Neural cell (in vitro differentiated cells): ENCODE measurements at regions not wholly inside any gene's neighbourhood (a gene's known extent, or its start where the extent isn't known, plus 50 kb on each side); places are given as distances from the start of the nearest gene placed in this dataset.

ENCODE experiments used
- H2AFZ ChIP-seq: fragments of 200-600, 300-800 bp; sonication (generic), shearing (Covaris generic); 2 replicates; pipeline ENCODE4 v1.6.0; 2014; ENCODE audit warnings: low read depth, mild to moderate bottlenecking, antibody characterized with exemption, low read length, moderate library complexity
- H3F3A ChIP-seq: fragments of 200-600 bp; shearing (Covaris generic); 2 replicates; pipeline ENCODE4 v1.6.1; 2016; ENCODE audit warnings: mild to moderate bottlenecking, moderate library complexity, mixed read lengths, antibody characterized with exemption, low read length; ENCODE audit not compliant: insufficient read depth, poor library complexity, severe bottlenecking
- H3K27ac ChIP-seq: fragments of 200-600, 300-800 bp; sonication (generic), shearing (Covaris generic); 2 replicates; pipeline ENCODE4 v1.5.1; 2014; ENCODE audit warnings: mild to moderate bottlenecking, low read length, moderate library complexity
- H3K27me3 ChIP-seq: fragments of 300-800, 200-600 bp; sonication (generic), shearing (Covaris generic); 2 replicates; pipeline ENCODE4 v1.6.0; 2014; ENCODE audit warnings: mild to moderate bottlenecking, low read depth, low read length, moderate library complexity; ENCODE audit not compliant: insufficient read depth
- H3K36me3 ChIP-seq: fragments of 300-800, 200-600 bp; sonication (generic), shearing (Covaris generic); 2 replicates; pipeline ENCODE4 v1.5.1; 2014; ENCODE audit warnings: mild to moderate bottlenecking, antibody characterized with exemption, low read length, moderate library complexity; ENCODE audit not compliant: insufficient read depth
- H3K4me2 ChIP-seq: fragments of 300-800, 200-600 bp; sonication (generic), shearing (Covaris generic); 2 replicates; pipeline ENCODE4 v1.6.0; 2014; ENCODE audit warnings: mild to moderate bottlenecking, low read length
- H3K4me3 ChIP-seq: fragments of 300-800, 200-600 bp; sonication (generic), shearing (Covaris generic); 2 replicates; pipeline ENCODE4 v1.5.1; 2014; ENCODE audit warnings: mild to moderate bottlenecking, low read length, moderate library complexity
- H3K79me2 ChIP-seq: fragments of 200-600 bp; shearing (Covaris generic); replicated peaks from 2 replicates; pipeline ENCODE4 v1.6.0; 2014; ENCODE audit warnings: mild to moderate bottlenecking, low read length, moderate library complexity; ENCODE audit not compliant: insufficient read depth
- H3K9ac ChIP-seq: fragments of 300-800, 200-600 bp; sonication (generic), shearing (Covaris generic); 2 replicates; pipeline ENCODE4 v1.6.1; 2016; ENCODE audit warnings: mild to moderate bottlenecking, low read length, mixed read lengths
- H3K9me2 ChIP-seq: fragments of 200-600 bp; shearing (Covaris generic); 2 replicates; pipeline ENCODE4 v1.6.1; 2016; ENCODE audit warnings: mild to moderate bottlenecking, low read length, mixed read lengths; ENCODE audit not compliant: insufficient read depth
- H3K9me3 ChIP-seq: fragments of 200-600, 300-800 bp; sonication (generic), shearing (Covaris generic); 2 replicates; pipeline ENCODE4 v1.6.1; 2016; ENCODE audit warnings: mild to moderate bottlenecking, mixed run types, low read length, moderate library complexity, mixed read lengths
- H4K20me1 ChIP-seq: fragments of 200-600 bp; shearing (Covaris generic); 2 replicates; pipeline ENCODE4 v1.6.1; 2016; ENCODE audit warnings: mild to moderate bottlenecking, mixed run types; ENCODE audit not compliant: insufficient read depth
- EP300 ChIP-seq: fragments of 450-650 bp; conservative IDR thresholded peaks from 2 replicates; pipeline ENCODE4 v1.6.1; 2014; ENCODE audit warnings: antibody characterized with exemption, mild to moderate bottlenecking, moderate library complexity; ENCODE audit not compliant: poor library complexity, severe bottlenecking
- EZH2 ChIP-seq: fragments of 200-600, 300-800 bp; shearing (Covaris generic), sonication (generic); IDR thresholded peaks from 2 replicates; pipeline ENCODE4 v1.6.1; 2014; ENCODE audit warnings: antibody characterized with exemption, low read length, borderline replicate concordance, mild to moderate bottlenecking; ENCODE audit not compliant: insufficient read depth, poor library complexity, severe bottlenecking
- MXI1 ChIP-seq: fragments of 450-650 bp; conservative IDR thresholded peaks from 2 replicates; pipeline ENCODE4 v1.6.1; 2014; ENCODE audit warnings: antibody characterized with exemption, mild to moderate bottlenecking; ENCODE audit not compliant: poor library complexity, severe bottlenecking
- POLR2AphosphoS5 ChIP-seq: IDR thresholded peaks from 2 replicates; pipeline ENCODE4 v1.6.1; 2012
- RAD21 ChIP-seq: fragments of 450-650 bp; conservative IDR thresholded peaks from 2 replicates; pipeline ENCODE4 v1.6.1; 2014; ENCODE audit warnings: antibody characterized with exemption, mild to moderate bottlenecking, moderate library complexity
- SMC3 ChIP-seq: fragments of 450-650 bp; conservative IDR thresholded peaks from 2 replicates; pipeline ENCODE4 v1.6.1; 2014; ENCODE audit warnings: antibody characterized with exemption, mild to moderate bottlenecking, moderate library complexity; ENCODE audit not compliant: poor library complexity
- TAF1 ChIP-seq: IDR thresholded peaks from 2 replicates; pipeline ENCODE4 v1.6.1; 2012; ENCODE audit warnings: low read depth
- TF ChIP-seq, protein P1 (sequence below): IDR thresholded peaks from 2 replicates; pipeline ENCODE4 v1.6.1; 2012; ENCODE audit warnings: borderline replicate concordance
- TF ChIP-seq, protein P2 (sequence below): fragments of 450-650 bp; IDR thresholded peaks from 2 replicates; pipeline ENCODE4 v1.5.1; 2014; ENCODE audit warnings: antibody characterized with exemption, mild to moderate bottlenecking, moderate library complexity; ENCODE audit not compliant: poor library complexity, severe bottlenecking

DNA sequence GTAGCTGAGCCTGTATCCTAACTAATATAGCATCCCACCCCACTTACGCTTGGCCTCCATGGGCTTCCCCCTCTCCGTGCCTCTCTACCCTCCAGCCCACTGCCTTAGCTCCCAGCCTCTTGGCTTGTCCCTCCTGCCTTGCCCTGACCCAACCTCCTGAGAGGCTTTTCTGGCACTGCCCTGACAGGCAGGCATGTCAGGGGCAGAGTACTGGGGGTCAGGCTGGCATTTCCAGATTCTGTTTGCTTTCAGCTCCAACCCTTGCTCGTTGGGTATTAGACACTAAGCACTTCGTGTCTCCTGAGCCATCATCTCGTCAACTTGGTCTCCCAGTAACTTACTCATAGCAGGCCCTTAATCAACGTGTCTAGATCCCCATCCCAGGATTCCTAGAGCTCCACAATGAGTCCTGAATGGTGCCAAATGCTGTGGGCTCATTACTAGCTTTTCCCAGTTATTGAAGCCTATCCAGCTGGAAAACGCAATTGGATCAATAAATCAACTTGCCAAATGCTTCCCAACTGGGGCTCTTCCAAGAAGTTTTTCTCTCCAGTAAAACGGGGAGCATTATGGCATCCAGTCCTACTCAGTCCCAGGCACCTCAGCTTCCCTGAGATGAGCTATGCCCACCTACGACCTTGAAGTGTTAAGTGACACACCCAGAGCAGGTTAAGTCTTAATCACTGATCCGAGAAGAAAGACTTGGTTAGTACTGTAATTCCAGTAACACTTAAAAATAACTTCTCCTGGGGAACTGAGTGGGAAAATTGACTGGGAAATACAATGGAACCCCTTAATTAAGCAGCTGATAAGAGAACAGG lies 78.5 kb upstream of the DLG1 start:
- no peaks in the 10 kb centered on the region for H4K20me1 ChIP-seq
- no peak overlapping the region for H2AFZ ChIP-seq
- no peak overlapping the region for H3K4me2 ChIP-seq
- H3K9ac ChIP-seq, result no peak overlapping the region
- H3K9me2 ChIP-seq, result no peaks in the 10 kb centered on the region
- no peaks in the 10 kb centered on the region for H3K79me2 ChIP-seq
- H3K9me3 ChIP-seq, result no peaks in the 10 kb centered on the region
- H3K4me3 ChIP-seq, result no peak overlapping the region
- no peaks in the 10 kb centered on the region for H3K36me3 ChIP-seq
- TF ChIP-seq EP300 (no peak), RAD21 (no peak), MXI1 (no peak), EZH2 (no peak), POLR2AphosphoS5 (no peak), SMC3 (no peak), TAF1 (no peak)
- TF ChIP-seq, protein P1, sequence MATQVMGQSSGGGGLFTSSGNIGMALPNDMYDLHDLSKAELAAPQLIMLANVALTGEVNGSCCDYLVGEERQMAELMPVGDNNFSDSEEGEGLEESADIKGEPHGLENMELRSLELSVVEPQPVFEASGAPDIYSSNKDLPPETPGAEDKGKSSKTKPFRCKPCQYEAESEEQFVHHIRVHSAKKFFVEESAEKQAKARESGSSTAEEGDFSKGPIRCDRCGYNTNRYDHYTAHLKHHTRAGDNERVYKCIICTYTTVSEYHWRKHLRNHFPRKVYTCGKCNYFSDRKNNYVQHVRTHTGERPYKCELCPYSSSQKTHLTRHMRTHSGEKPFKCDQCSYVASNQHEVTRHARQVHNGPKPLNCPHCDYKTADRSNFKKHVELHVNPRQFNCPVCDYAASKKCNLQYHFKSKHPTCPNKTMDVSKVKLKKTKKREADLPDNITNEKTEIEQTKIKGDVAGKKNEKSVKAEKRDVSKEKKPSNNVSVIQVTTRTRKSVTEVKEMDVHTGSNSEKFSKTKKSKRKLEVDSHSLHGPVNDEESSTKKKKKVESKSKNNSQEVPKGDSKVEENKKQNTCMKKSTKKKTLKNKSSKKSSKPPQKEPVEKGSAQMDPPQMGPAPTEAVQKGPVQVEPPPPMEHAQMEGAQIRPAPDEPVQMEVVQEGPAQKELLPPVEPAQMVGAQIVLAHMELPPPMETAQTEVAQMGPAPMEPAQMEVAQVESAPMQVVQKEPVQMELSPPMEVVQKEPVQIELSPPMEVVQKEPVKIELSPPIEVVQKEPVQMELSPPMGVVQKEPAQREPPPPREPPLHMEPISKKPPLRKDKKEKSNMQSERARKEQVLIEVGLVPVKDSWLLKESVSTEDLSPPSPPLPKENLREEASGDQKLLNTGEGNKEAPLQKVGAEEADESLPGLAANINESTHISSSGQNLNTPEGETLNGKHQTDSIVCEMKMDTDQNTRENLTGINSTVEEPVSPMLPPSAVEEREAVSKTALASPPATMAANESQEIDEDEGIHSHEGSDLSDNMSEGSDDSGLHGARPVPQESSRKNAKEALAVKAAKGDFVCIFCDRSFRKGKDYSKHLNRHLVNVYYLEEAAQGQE, result no peak
- TF ChIP-seq, protein P2, sequence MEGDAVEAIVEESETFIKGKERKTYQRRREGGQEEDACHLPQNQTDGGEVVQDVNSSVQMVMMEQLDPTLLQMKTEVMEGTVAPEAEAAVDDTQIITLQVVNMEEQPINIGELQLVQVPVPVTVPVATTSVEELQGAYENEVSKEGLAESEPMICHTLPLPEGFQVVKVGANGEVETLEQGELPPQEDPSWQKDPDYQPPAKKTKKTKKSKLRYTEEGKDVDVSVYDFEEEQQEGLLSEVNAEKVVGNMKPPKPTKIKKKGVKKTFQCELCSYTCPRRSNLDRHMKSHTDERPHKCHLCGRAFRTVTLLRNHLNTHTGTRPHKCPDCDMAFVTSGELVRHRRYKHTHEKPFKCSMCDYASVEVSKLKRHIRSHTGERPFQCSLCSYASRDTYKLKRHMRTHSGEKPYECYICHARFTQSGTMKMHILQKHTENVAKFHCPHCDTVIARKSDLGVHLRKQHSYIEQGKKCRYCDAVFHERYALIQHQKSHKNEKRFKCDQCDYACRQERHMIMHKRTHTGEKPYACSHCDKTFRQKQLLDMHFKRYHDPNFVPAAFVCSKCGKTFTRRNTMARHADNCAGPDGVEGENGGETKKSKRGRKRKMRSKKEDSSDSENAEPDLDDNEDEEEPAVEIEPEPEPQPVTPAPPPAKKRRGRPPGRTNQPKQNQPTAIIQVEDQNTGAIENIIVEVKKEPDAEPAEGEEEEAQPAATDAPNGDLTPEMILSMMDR, result no peak
- no peak overlapping the region for H3K27ac ChIP-seq
- H3K27me3 ChIP-seq, result no peaks in the 10 kb centered on the region
- no peaks in the 10 kb centered on the region for H3F3A ChIP-seq

DNA sequence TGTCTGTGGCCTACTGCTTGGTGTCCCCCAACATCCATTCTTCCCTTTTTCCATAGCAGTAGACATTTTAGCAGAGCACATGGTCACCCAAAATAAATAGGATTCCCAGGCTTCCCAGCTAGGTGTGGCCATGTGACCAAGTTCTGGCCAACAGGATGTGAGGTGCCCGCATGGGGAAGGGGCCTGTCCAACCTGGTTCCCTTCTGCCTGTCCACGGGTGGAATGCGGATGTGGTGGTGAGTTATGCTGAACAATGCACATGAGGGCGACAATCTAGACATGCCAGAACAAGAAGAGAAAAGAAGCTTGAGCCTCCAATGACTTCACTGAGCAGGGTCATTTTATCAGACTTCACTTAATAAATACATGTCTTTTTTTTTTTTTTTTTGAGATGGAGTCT lies 77.6 kb upstream of the DLG1 start:
- Histone ChIP-seq H3K79me2 (no peaks in the 10 kb centered on the region), H3K4me2 (no peak overlapping the region), H2AFZ (no peak overlapping the region), H3K9me2 (no peaks in the 10 kb centered on the region), H3K27ac (no peak overlapping the region), H4K20me1 (no peaks in the 10 kb centered on the region), H3F3A (no peaks in the 10 kb centered on the region), H3K4me3 (no peak overlapping the region), H3K36me3 (no peaks in the 10 kb centered on the region), H3K27me3 (no peaks in the 10 kb centered on the region), H3K9me3 (no peaks in the 10 kb centered on the region), H3K9ac (no peak overlapping the region)
- TF ChIP-seq, protein P2, result no peak
- no peak for TF ChIP-seq SMC3
- TF ChIP-seq POLR2AphosphoS5, result no peak
- TF ChIP-seq MXI1, result no peak
- TF ChIP-seq RAD21, result no peak
